Astrocyte (in vitro differentiated cells and primary cell): ENCODE measurements at regions not wholly inside any gene's neighbourhood (a gene's known extent, or its start where the extent isn't known, plus 50 kb on each side); places are given as distances from the start of the nearest gene placed in this dataset.

ENCODE experiments used
- CTCF ChIP-seq: IDR thresholded peaks from 2 replicates; pipeline ENCODE4 v1.5.1; 2011; ENCODE audit warnings: low read depth, mild to moderate bottlenecking, inconsistent platforms, low read length, moderate library complexity; ENCODE audit not compliant: insufficient read depth
- EZH2 ChIP-seq: IDR thresholded peaks from 2 replicates; pipeline ENCODE4 v1.6.1; 2012; ENCODE audit warnings: mild to moderate bottlenecking, low read length, inconsistent platforms; ENCODE audit not compliant: insufficient read depth

GRCh38 chr17:74135391-74136167 lies 67.9 kb upstream of the RPL38 start:
- TF ChIP-seq CTCF (no peak), EZH2 (no peak)
